Spleen (tissue), 11 donors: ENCODE measurements at regions not wholly inside any gene's neighbourhood (a gene's known extent, or its start where the extent isn't known, plus 50 kb on each side); places are given as distances from the start of the nearest gene placed in this dataset.

Source experiments
- DNase-seq: peaks from one replicate; pipeline ENCODE4 v3.0.0-alpha.2; 2020
- H3K27ac ChIP-seq, 8 donors: fragments of 200-600 bp; sonication (generic) in 7 of 8; 1 replicate in 4 of 8; 2 replicates in 4 of 8; pipeline versions ENCODE4 v1.5.0 to v1.8.0; 2016 to 2021; ENCODE audit warnings: inconsistent platforms in 4 of 8, mild to moderate bottlenecking in 4 of 8, moderate library complexity in 1 of 8
- H3K27me3 ChIP-seq, 7 donors: fragments of 200-600 bp; sonication (generic) in 6 of 7; replicated peaks in 1 of 7; 1 replicate in 4 of 7; 2 replicates in 3 of 7; pipeline versions ENCODE4 v1.5.0 to v1.8.0; 2016 to 2021; ENCODE audit warnings: inconsistent platforms in 3 of 7, mild to moderate bottlenecking in 1 of 7
- H3K36me3 ChIP-seq, 6 donors: fragments of 200-600 bp; sonication (generic) in 5 of 6; 1 replicate in 4 of 6; 2 replicates in 2 of 6; pipeline versions ENCODE4 v1.5.0 to v1.8.0; 2016 to 2021; ENCODE audit warnings: inconsistent platforms in 2 of 6
- H3K4me1 ChIP-seq, 6 donors: fragments of 200-600 bp; sonication (generic) in 5 of 6; 1 replicate in 3 of 6; 2 replicates in 3 of 6; pipeline versions ENCODE4 v1.5.0 to v1.8.0; 2016 to 2021; ENCODE audit warnings: inconsistent platforms in 3 of 6
- H3K4me3 ChIP-seq, 8 donors: fragments of 200-600 bp; sonication (generic) in 7 of 8; 1 replicate in 4 of 8; 2 replicates in 4 of 8; pipeline versions ENCODE4 v1.5.0 to v1.8.0; 2016 to 2021; ENCODE audit warnings: inconsistent platforms in 4 of 8, mild to moderate bottlenecking in 4 of 8, moderate library complexity in 2 of 8
- H3K9me3 ChIP-seq, 8 donors: fragments of 200-600 bp; sonication (generic) in 7 of 8; 1 replicate in 4 of 8; 2 replicates in 4 of 8; pipeline versions ENCODE4 v1.5.0 to v1.8.0; 2016 to 2021; ENCODE audit warnings: inconsistent platforms in 4 of 8
- CTCF ChIP-seq, 11 experiments: fragments of 200-600 bp in 7 of 11; fragments of 450-650 bp in 4 of 11; sonication (generic) in 4 of 11; IDR thresholded peaks in 8 of 11; conservative IDR thresholded peaks in 3 of 11; 1 replicate in 7 of 11; 2 replicates in 4 of 11; pipeline versions ENCODE4 v1.4.0 to v1.8.0; 2016 to 2021; ENCODE audit warnings: antibody characterized with exemption in 11 of 11, inconsistent platforms in 4 of 11, mild to moderate bottlenecking in 1 of 11
- POLR2A ChIP-seq, 3 donors: fragments of 450-650 bp; IDR thresholded peaks; one replicate each; pipeline ENCODE4 v1.5.1; 2017; ENCODE audit warnings: antibody characterized with exemption in 3 of 3, mild to moderate bottlenecking in 1 of 3
- POLR2AphosphoS5 ChIP-seq, 3 donors: sonication (generic); formaldehyde crosslinking; IDR thresholded peaks; one replicate each; pipeline ENCODE4 v1.5.1; 2017; ENCODE audit warnings: antibody characterized with exemption in 3 of 3
- WGBS, 5 donors: extraction: QIAGEN DNeasy Blood & Tissue Kit in 3 of 5; methylation state at CpG; one replicate each; pipeline versions ENCODE4 v1.1.5 to v1.1.7; 2013 to 2018; 5-methylcytosine and 5-hydroxymethylcytosine counted together
- intact Hi-C: fragments of 100-400 bp; cut with DNase I; formaldehyde crosslinking; loops from one replicate; pipeline ENCODE4 v1.15.0; 2023; ENCODE audit warnings: low total_unique reads
- donor health status: healthy with polysubstance abuse.
- donor health status: DM: no; HTN: no; CAD: no; lungs with moderate emphysema.
- donor health status: DM: no; HTN: no; CAD: no.
- donor health status: Bipolar disorder and iron deficiency.
- donor health status: healthy.
- donor health status: DM: no; HTN: no; CAD: no.
- donor health status: DM: yes; HTN: yes; CAD: no.

- Histone ChIP-seq H3K27me3 (peaks cover 0 to 28% (median 0%) of the 10 kb centered on the region in 7 donors), H3K4me3 (no peak overlapping the region), H3K4me1 (no peaks in the 10 kb centered on the region), H3K27ac (no peak overlapping the region), H3K36me3 (no peaks in the 10 kb centered on the region), H3K9me3 (peaks cover 0 to 10% (median 5%) of the 10 kb centered on the region in 8 donors)
- TF ChIP-seq POLR2AphosphoS5 (IDR thresholded peaks at IDR 0.05) (no peak), POLR2A (IDR thresholded peaks at IDR 0.05) (no peak), CTCF (IDR thresholded peaks at IDR 0.05 in 8 of 11, conservative IDR thresholded peaks at IDR 0.05 in 3 of 11) (no peak)
- intact Hi-C loops = no loop called here
- WGBS, 5 donors = 43 to 60% (median 52%) methylated on average over 29 to 32 of the region's 32 CpGs
- DNase-seq = peak; percentile 61
These were observed 68.5 kb upstream of the HMX1 start for GRCh38 chr4:8939840-8940742.

DNA sequence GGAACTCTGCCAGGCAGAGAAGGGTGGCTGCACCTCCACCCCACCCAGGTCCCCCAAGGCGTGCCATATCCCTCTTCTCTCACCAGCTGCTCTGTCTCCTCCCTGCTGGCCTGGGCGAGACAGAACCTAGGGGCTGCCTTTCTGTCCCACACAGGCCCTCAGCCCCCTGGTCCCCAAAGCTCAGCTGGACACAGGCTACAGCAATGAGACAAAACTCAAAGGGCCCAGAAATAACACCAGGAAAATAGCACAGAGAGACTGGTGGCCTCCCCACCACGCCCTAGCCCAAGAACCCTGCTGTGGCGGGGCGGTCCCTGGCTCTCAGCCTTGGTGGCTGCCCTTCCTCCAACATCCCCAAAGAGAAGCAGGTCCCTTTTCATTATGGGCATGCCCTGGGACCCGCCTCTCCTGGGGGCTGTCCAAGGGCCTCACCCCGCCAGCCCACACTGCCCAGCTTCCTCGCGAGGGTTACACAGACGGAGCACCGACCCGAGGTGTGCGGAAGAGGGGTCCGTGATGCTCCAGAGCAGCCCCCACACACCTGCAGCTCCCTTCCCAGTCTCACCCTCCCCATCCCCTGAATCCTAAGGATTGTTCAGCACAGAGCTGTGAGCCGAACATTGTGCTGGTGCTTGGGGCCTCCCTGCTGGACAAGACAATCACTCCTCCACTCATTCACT lies 67.7 kb upstream of the HMX1 start:
- no peaks in the 10 kb centered on the region for H3K4me1 ChIP-seq
- no peaks in the 10 kb centered on the region for H3K36me3 ChIP-seq
- no peak overlapping the region for H3K4me3 ChIP-seq
- 41 to 57% (median 42%) methylated on average over 6 to 15 of the region's 15 CpGs for WGBS, 5 donors
- TF ChIP-seq CTCF (IDR thresholded peaks at IDR 0.05 in 8 of 11, conservative IDR thresholded peaks at IDR 0.05 in 3 of 11) = no peak
- TF ChIP-seq POLR2A (IDR thresholded peaks at IDR 0.05) = no peak
- no peak for TF ChIP-seq POLR2AphosphoS5 (IDR thresholded peaks at IDR 0.05)
- DNase-seq = peak; percentile 51
- H3K27me3 ChIP-seq = peaks cover 0 to 29% (median 0%) of the 10 kb centered on the region in 7 donors
- peaks cover 0 to 10% (median 5%) of the 10 kb centered on the region in 8 donors for H3K9me3 ChIP-seq
- no peak overlapping the region for H3K27ac ChIP-seq
- intact Hi-C loops = no loop called here

GRCh38 chr4:8938623-8939022 lies 67.0 kb upstream of the HMX1 start:
- intact Hi-C loops = no loop called here
- Histone ChIP-seq H3K27me3 (peaks cover 0 to 33% (median 0%) of the 10 kb centered on the region in 7 donors), H3K27ac (no peak overlapping the region), H3K36me3 (no peaks in the 10 kb centered on the region), H3K9me3 (peaks cover 0 to 13% (median 5%) of the 10 kb centered on the region in 8 donors), H3K4me1 (no peaks in the 10 kb centered on the region), H3K4me3 (no peak overlapping the region)
- DNase-seq = no peak
- TF ChIP-seq POLR2A (IDR thresholded peaks at IDR 0.05) = no peak
- no peak for TF ChIP-seq POLR2AphosphoS5 (IDR thresholded peaks at IDR 0.05)
- TF ChIP-seq CTCF (IDR thresholded peaks at IDR 0.05 in 8 of 11, conservative IDR thresholded peaks at IDR 0.05 in 3 of 11) = no peak
- WGBS, 5 donors = 67 to 88% (median 75%) methylated on average over 5 of the region's 5 CpGs

- intact Hi-C loops = no loop called here
- 77 to 89% (median 85%) methylated on average over 8 of the region's 8 CpGs for WGBS, 5 donors
- peaks cover 0 to 33% (median 0%) of the 10 kb centered on the region in 7 donors for H3K27me3 ChIP-seq
- no peak for TF ChIP-seq POLR2A (IDR thresholded peaks at IDR 0.05)
- no peak for TF ChIP-seq CTCF (IDR thresholded peaks at IDR 0.05 in 8 of 11, conservative IDR thresholded peaks at IDR 0.05 in 3 of 11)
- TF ChIP-seq POLR2AphosphoS5 (IDR thresholded peaks at IDR 0.05) = no peak
- H3K9me3 ChIP-seq = peaks cover 0 to 18% (median 8%) of the 10 kb centered on the region in 8 donors
- no peaks in the 10 kb centered on the region for H3K4me1 ChIP-seq
- H3K4me3 ChIP-seq = no peak overlapping the region
- H3K27ac ChIP-seq = no peak overlapping the region
- no peaks in the 10 kb centered on the region for H3K36me3 ChIP-seq
- DNase-seq = peak; percentile 67
These were observed 66.5 kb upstream of the HMX1 start for GRCh38 chr4:8938137-8938536.
